OCI-LY7 (cell line): ENCODE measurements at regions not wholly inside any gene's neighbourhood (a gene's known extent, or its start where the extent isn't known, plus 50 kb on each side); places are given as distances from the start of the nearest gene placed in this dataset.

Source experiments
- CTCF ChIP-seq: fragments of 200-600 bp; sonication (generic); conservative IDR thresholded peaks from 2 replicates; pipeline ENCODE4 v1.5.1; 2014; ENCODE audit warnings: mild to moderate bottlenecking, antibody characterized with exemption, low read length, moderate library complexity, mixed read lengths
- EZH2phosphoT487 ChIP-seq: fragments of 200-600 bp; sonication (generic); IDR thresholded peaks from 2 replicates; pipeline ENCODE4 v1.6.1; 2018; ENCODE audit warnings: low read depth, borderline replicate concordance, mild to moderate bottlenecking, mixed run types, antibody characterized with exemption, low read length, moderate library complexity, mixed read lengths

- TF ChIP-seq CTCF (no peak), EZH2phosphoT487 (no peak)
Measured at GRCh38 chr7:35905555-35905954, 104.7 kb downstream of the SEPTIN7 start.
